ENCODE measurements at regions not wholly inside any gene's neighbourhood (a gene's known extent, or its start where the extent isn't known, plus 50 kb on each side); places are given as distances from the start of the nearest gene placed in this dataset.

- TF ChIP-seq CTCF (IDR thresholded peaks at IDR 0.05) (no peak), EZH2 (IDR thresholded peaks at IDR 0.05) (no peak), EZH2phosphoT487 (IDR thresholded peaks at IDR 0.05) (no peak)
Measured at GRCh38 chr9:82281066-82281465, 292.5 kb downstream of the SPATA31D1 start.
